Kidney (tissue), 13 donors: ENCODE measurements at regions not wholly inside any gene's neighbourhood (a gene's known extent, or its start where the extent isn't known, plus 50 kb on each side); places are given as distances from the start of the nearest gene placed in this dataset.

ENCODE experiments used
- DNase-seq, 5 donors: peaks; one replicate each; pipeline ENCODE4 v3.0.0-alpha.2; 2013 to 2020
- FAIRE-seq: peaks from 2 replicates; lab custom pipeline; 2012; peaks lifted over from hg19 to GRCh38; lab: Jason Lieb, UNC
- H3K27ac ChIP-seq, 2 donors: one replicate each; pipeline ENCODE4 v1.7.0; 2013; ENCODE audit warnings: low read depth in 2 of 2, low read length in 2 of 2, inconsistent platforms in 1 of 2
- H3K27me3 ChIP-seq: one replicate; pipeline ENCODE4 v1.7.1; 2013; ENCODE audit warnings: low read length, inconsistent platforms; ENCODE audit not compliant: control insufficient read depth, insufficient read depth
- H3K36me3 ChIP-seq, 3 donors: one replicate each; pipeline versions ENCODE4 v1.7.0 to v1.7.1; 2013; ENCODE audit warnings: low read length in 3 of 3, control low read depth in 1 of 3, inconsistent platforms in 1 of 3; ENCODE audit not compliant: insufficient read depth in 3 of 3, control insufficient read depth in 2 of 3
- H3K4me1 ChIP-seq, 3 donors: one replicate each; pipeline versions ENCODE4 v1.7.0 to v1.7.1; 2013; ENCODE audit warnings: low read length in 3 of 3, inconsistent platforms in 1 of 3, low read depth in 1 of 3; ENCODE audit not compliant: control insufficient read depth in 2 of 3, insufficient read depth in 2 of 3
- H3K4me3 ChIP-seq, 3 donors: one replicate each; pipeline versions ENCODE4 v1.7.0 to v1.8.1; 2013; ENCODE audit warnings: low read length in 3 of 3, control low read depth in 1 of 3, inconsistent platforms in 1 of 3
- H3K9ac ChIP-seq, 3 donors: one replicate each; pipeline versions ENCODE4 v1.7.0 to v1.7.1; 2013; ENCODE audit warnings: low read length in 3 of 3, control low read depth in 1 of 3, inconsistent platforms in 1 of 3
- H3K9me3 ChIP-seq, 3 donors: one replicate each; pipeline versions ENCODE4 v1.7.0 to v1.7.1; 2013; ENCODE audit warnings: low read length in 3 of 3, control low read depth in 1 of 3, inconsistent platforms in 1 of 3; ENCODE audit not compliant: control insufficient read depth in 2 of 3, insufficient read depth in 1 of 3
- CTCF ChIP-seq: IDR thresholded peaks from 3 replicates; pipeline ENCODE4 v1.5.1; 2012; ENCODE audit warnings: mild to moderate bottlenecking, moderate library complexity, borderline replicate concordance; ENCODE audit not compliant: insufficient read depth; ENCODE audit errors: extremely low read depth
- intact Hi-C: fragments of 100-400 bp; cut with DNase I; formaldehyde crosslinking; loops from one replicate; pipeline ENCODE4 v1.11.1; 2022
- donor health status: control.
- donor health status: control.
- donor health status: control.
- donor health status: control.
- donor health status: control.
- donor health status: DM: yes; HTN: yes; CAD: no.
- donor health status: Normal renal cell carcinoma (clear cell type).

- no peaks in the 10 kb centered on the region for H3K36me3 ChIP-seq
- H3K4me1 ChIP-seq = no peaks in the 10 kb centered on the region
- no peak overlapping the region for H3K27ac ChIP-seq
- FAIRE-seq (no peak), DNase-seq (no peak)
- intact Hi-C loops = no loop called here
- H3K4me3 ChIP-seq = no peak overlapping the region
- H3K27me3 ChIP-seq = no peaks in the 10 kb centered on the region
- H3K9ac ChIP-seq = no peak overlapping the region
- TF ChIP-seq CTCF = no peak
- no peaks in the 10 kb centered on the region for H3K9me3 ChIP-seq
Measured at GRCh38 chr5:167642181-167642580, 649.3 kb upstream of the WWC1 start.

GRCh38 chr5:167642779-167643517 is 648.5 kb upstream of the WWC1 start:
- FAIRE-seq (no peak), DNase-seq (peak in 1 of 5 donors; percentile 21)
- Histone ChIP-seq H3K9ac (no peak overlapping the region), H3K4me1 (no peaks in the 10 kb centered on the region), H3K27ac (no peak overlapping the region), H3K27me3 (no peaks in the 10 kb centered on the region), H3K9me3 (no peaks in the 10 kb centered on the region), H3K4me3 (no peak overlapping the region), H3K36me3 (no peaks in the 10 kb centered on the region)
- TF ChIP-seq CTCF = no peak
- intact Hi-C loops = no loop called here

GRCh38 chr5:167643631-167644280 is 647.7 kb upstream of the WWC1 start:
- TF ChIP-seq CTCF = no peak
- no peak for FAIRE-seq
- H3K9ac ChIP-seq = no peak overlapping the region

More at GRCh38 chr5:167643631-167644280, 647.7 kb upstream of the WWC1 start:
- DNase-seq = no peak
- no peaks in the 10 kb centered on the region for H3K9me3 ChIP-seq
- H3K4me1 ChIP-seq = no peaks in the 10 kb centered on the region
- H3K27me3 ChIP-seq = no peaks in the 10 kb centered on the region
- no peak overlapping the region for H3K27ac ChIP-seq
- H3K36me3 ChIP-seq = no peaks in the 10 kb centered on the region
- no peak overlapping the region for H3K4me3 ChIP-seq
- intact Hi-C loops = no loop called here
